Right atrium auricular region (tissue), 2 donors: ENCODE measurements at regions not wholly inside any gene's neighbourhood (a gene's known extent, or its start where the extent isn't known, plus 50 kb on each side); places are given as distances from the start of the nearest gene placed in this dataset.

Experiments used
- DNase-seq: peaks from one replicate; pipeline ENCODE4 v3.0.0-alpha.2; 2019; ENCODE audit warnings: low spot score
- H3K27ac ChIP-seq, 2 donors: fragments of 200-600 bp; sonication (generic); 1 replicate in 1 of 2; 2 replicates in 1 of 2; pipeline ENCODE4 v1.5.1; 2016 to 2019
- H3K27me3 ChIP-seq, 2 donors: fragments of 200-600 bp; sonication (generic); one replicate each; pipeline versions ENCODE4 v1.5.1 to v1.6.0; 2017 to 2019
- H3K36me3 ChIP-seq: fragments of 200-600 bp; sonication (generic); one replicate; pipeline ENCODE4 v1.5.1; 2016
- H3K4me1 ChIP-seq, 2 donors: fragments of 200-600 bp; sonication (generic); one replicate each; pipeline versions ENCODE4 v1.5.1 to v1.6.0; 2017 to 2019
- H3K4me3 ChIP-seq, 2 donors: fragments of 200-600 bp; sonication (generic); 1 replicate in 1 of 2; 2 replicates in 1 of 2; pipeline ENCODE4 v1.5.1; 2017 to 2019; ENCODE audit warnings: mild to moderate bottlenecking in 1 of 2, moderate library complexity in 1 of 2
- H3K9me3 ChIP-seq, 2 donors: fragments of 200-600 bp; sonication (generic); one replicate each; pipeline ENCODE4 v1.5.1; 2019
- TF ChIP-seq, protein P1 (sequence below), 2 donors: fragments of 200-600 bp; sonication (generic); IDR thresholded peaks; one replicate each; pipeline ENCODE4 v1.5.1; 2019; ENCODE audit warnings: antibody characterized with exemption in 2 of 2

DNA sequence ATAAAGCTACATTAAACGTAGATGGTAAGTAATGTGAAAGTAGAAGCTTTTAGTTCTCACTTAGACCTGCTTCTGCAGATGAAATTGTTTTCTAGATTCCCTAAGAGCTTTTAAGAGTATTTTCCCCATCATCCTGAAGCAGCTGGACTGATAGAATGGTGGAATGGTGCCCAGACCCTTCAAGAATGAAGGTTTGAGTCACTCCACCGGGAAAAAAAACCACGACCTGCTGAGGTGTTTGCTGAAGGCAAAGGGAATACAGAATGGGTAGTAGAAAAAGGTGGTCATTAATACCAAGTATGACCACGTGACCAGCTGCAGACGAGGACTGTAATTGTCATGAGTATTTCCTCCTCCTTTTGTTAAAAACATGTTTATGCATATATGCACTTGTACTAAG lies 79.2 kb upstream of the PTPRZ1 start:
- no peak overlapping the region for H3K27ac ChIP-seq
- H3K27me3 ChIP-seq = no peaks in the 10 kb centered on the region
- H3K36me3 ChIP-seq = no peaks in the 10 kb centered on the region
- no peaks in the 10 kb centered on the region for H3K4me1 ChIP-seq
- TF ChIP-seq, protein P1, sequence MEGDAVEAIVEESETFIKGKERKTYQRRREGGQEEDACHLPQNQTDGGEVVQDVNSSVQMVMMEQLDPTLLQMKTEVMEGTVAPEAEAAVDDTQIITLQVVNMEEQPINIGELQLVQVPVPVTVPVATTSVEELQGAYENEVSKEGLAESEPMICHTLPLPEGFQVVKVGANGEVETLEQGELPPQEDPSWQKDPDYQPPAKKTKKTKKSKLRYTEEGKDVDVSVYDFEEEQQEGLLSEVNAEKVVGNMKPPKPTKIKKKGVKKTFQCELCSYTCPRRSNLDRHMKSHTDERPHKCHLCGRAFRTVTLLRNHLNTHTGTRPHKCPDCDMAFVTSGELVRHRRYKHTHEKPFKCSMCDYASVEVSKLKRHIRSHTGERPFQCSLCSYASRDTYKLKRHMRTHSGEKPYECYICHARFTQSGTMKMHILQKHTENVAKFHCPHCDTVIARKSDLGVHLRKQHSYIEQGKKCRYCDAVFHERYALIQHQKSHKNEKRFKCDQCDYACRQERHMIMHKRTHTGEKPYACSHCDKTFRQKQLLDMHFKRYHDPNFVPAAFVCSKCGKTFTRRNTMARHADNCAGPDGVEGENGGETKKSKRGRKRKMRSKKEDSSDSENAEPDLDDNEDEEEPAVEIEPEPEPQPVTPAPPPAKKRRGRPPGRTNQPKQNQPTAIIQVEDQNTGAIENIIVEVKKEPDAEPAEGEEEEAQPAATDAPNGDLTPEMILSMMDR (IDR thresholded peaks at IDR 0.05) = no peak
- no peak for DNase-seq
- no peaks in the 10 kb centered on the region for H3K9me3 ChIP-seq
- no peak overlapping the region for H3K4me3 ChIP-seq

DNA sequence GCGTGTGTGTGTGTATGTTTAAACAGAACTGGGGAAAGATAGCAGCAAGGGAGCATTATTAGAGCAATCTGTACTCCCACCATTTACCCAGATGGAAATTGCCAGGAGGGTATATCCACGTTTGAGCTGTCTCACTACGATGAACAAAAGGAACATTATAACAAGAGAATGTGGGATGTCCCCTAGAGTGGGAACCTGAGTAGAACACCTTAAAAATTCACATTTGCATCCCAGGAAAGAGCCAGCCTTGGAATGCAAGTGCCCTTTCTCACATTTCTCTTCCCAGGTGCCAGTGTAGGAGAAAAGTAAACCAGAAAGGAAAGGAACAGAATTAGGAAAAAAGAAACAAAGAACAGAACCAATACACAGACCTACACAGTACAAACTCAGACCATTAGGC lies 95.3 kb upstream of the PTPRZ1 start:
- no peak for DNase-seq
- H3K4me3 ChIP-seq = no peak overlapping the region
- TF ChIP-seq, protein P1 (IDR thresholded peaks at IDR 0.05) = no peak

DNA sequence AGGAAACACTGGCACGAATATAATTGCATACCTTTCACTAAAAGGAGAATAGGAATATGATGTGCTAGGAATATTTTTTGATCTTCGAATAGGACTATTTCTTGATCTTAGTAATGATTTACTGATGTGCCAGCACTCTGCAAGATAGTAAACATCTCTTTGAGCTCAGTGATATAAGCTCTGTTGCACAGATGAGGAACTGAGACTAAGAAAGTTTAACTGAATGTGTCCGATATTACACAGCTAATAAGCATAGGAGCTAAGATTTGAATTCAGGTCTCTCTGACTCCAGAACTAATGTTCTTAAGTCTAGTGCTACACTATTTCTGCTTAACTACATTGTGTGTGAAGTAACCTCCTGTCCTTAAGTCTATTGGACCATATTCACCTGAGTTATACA lies 98.4 kb upstream of the PTPRZ1 start:
- TF ChIP-seq, protein P1 (IDR thresholded peaks at IDR 0.05) = no peak
- H3K36me3 ChIP-seq = no peaks in the 10 kb centered on the region
- no peaks in the 10 kb centered on the region for H3K27me3 ChIP-seq
- H3K4me1 ChIP-seq = no peaks in the 10 kb centered on the region
- no peak for DNase-seq
- no peak overlapping the region for H3K27ac ChIP-seq
- no peak overlapping the region for H3K4me3 ChIP-seq
- no peaks in the 10 kb centered on the region for H3K9me3 ChIP-seq

More for the DNA sequence above, 95.3 kb upstream of the PTPRZ1 start:
- Histone ChIP-seq H3K9me3 (no peaks in the 10 kb centered on the region), H3K4me1 (no peaks in the 10 kb centered on the region), H3K36me3 (no peaks in the 10 kb centered on the region), H3K27ac (no peak overlapping the region), H3K27me3 (no peaks in the 10 kb centered on the region)

DNA sequence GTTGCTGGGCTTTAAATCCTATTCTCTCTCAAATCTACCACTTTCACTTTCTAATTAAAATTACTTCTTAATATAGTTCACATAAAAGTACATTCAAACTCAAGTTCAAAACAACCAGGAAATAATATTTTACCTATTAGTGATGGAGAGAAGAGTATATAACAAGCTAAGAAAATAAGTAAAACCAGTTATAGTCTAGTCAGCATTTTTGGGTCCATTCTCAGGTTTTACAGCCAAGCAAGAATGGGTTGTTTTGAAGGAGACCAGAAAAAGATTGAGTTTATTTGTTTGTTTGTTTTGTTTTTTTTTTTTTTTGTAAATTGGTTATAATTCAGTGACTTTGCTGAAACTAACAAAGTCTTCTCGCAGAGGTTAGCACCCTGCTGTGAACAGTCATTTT lies 106.3 kb upstream of the PTPRZ1 start:
- no peak overlapping the region for H3K4me3 ChIP-seq
- no peaks in the 10 kb centered on the region for H3K27me3 ChIP-seq
- H3K9me3 ChIP-seq = no peaks in the 10 kb centered on the region
- TF ChIP-seq, protein P1 (IDR thresholded peaks at IDR 0.05) = no peak
- no peaks in the 10 kb centered on the region for H3K4me1 ChIP-seq
- H3K36me3 ChIP-seq = no peaks in the 10 kb centered on the region
- no peak for DNase-seq
- H3K27ac ChIP-seq = no peak overlapping the region

DNA sequence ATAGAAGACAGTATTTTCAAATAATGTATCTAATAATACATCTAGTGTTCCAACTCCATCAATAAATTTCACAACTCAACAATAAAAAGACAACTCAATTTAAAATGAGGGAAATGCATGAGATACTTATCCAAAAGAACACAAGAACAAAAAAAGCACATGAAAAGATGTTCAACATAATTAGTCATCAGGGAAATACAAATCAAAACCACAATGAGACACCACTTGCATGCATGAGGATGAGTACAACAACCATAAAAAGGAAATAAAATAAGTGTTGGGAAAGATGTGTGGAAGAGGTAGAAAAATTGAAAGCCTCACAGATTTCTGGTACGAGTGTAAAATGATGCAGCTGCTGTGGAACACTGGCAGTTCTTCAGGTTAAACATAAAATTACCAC lies 111.6 kb upstream of the PTPRZ1 start:
- H3K9me3 ChIP-seq = no peaks in the 10 kb centered on the region
- TF ChIP-seq, protein P1 (IDR thresholded peaks at IDR 0.05) = no peak
- no peak overlapping the region for H3K27ac ChIP-seq
- H3K4me1 ChIP-seq = no peaks in the 10 kb centered on the region
- no peak for DNase-seq
- H3K4me3 ChIP-seq = no peak overlapping the region
- no peaks in the 10 kb centered on the region for H3K27me3 ChIP-seq
- no peaks in the 10 kb centered on the region for H3K36me3 ChIP-seq

DNA sequence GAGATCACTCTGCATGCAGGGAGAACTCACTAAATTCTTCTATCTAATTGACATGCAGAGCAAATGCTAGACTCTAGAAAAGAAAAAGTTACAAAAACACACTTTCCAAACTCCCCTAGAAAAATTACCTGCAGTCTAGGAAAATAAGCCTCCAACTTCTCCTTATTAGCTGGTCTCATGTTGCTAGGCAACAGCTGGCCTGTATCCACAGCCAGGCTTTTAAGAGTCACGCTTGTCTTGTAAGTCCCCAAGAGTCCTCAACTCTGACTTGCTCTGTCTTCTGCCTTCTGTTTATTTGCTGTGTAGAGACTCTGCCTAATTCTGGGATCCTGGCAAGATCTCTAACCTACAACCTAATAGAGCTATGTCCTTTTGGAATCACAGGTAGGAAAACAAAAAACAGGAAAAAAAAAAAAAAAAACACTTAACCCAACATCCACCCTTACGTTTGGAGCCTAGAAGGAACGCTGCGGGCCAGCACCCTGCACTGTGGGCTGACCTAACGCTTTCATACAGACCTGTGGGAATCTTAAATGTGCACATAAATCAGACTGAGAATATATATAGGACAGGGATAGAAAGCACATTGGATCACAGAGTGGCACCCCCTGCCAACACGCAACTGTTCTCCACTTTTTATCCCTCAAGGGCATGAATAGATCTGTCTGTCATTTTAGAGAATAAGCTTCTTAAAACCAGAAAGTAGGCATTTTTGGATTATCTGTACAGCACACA lies 117.0 kb upstream of the PTPRZ1 start:
- H3K4me3 ChIP-seq = no peak overlapping the region
- H3K27me3 ChIP-seq = no peaks in the 10 kb centered on the region
- H3K9me3 ChIP-seq = no peaks in the 10 kb centered on the region
- no peaks in the 10 kb centered on the region for H3K36me3 ChIP-seq
- H3K27ac ChIP-seq = no peak overlapping the region
- TF ChIP-seq, protein P1 (IDR thresholded peaks at IDR 0.05) = no peak
- no peaks in the 10 kb centered on the region for H3K4me1 ChIP-seq
- DNase-seq = no peak
